ENCODE measurements at regions not wholly inside any gene's neighbourhood (a gene's known extent, or its start where the extent isn't known, plus 50 kb on each side); places are given as distances from the start of the nearest gene placed in this dataset.

DNA sequence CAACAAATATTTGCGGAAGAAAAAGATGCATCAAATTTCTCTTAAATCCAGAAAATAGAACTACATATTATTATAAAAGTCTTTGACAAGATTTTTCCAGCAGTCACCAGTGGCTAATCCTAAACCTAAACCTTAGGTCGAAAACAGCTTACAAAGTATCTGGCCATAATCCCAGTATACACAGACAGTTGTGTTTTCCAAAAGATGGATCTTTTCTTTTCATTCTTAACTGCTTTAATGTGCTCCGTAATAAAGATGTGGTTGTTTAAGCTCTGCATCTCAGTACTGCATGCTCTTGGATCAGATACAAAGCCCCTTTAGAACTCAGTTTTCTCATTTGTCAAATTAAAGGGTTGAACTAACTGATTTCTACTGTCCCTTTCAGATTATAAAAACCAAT lies 247.8 kb downstream of the TXNL1 start:
- TF ChIP-seq, protein P1, sequence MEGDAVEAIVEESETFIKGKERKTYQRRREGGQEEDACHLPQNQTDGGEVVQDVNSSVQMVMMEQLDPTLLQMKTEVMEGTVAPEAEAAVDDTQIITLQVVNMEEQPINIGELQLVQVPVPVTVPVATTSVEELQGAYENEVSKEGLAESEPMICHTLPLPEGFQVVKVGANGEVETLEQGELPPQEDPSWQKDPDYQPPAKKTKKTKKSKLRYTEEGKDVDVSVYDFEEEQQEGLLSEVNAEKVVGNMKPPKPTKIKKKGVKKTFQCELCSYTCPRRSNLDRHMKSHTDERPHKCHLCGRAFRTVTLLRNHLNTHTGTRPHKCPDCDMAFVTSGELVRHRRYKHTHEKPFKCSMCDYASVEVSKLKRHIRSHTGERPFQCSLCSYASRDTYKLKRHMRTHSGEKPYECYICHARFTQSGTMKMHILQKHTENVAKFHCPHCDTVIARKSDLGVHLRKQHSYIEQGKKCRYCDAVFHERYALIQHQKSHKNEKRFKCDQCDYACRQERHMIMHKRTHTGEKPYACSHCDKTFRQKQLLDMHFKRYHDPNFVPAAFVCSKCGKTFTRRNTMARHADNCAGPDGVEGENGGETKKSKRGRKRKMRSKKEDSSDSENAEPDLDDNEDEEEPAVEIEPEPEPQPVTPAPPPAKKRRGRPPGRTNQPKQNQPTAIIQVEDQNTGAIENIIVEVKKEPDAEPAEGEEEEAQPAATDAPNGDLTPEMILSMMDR (IDR thresholded peaks at IDR 0.05), result no peak
- TF ChIP-seq POLR2A (IDR thresholded peaks at IDR 0.05), result no peak
